SJCRH30 (cell line): ENCODE measurements at regions not wholly inside any gene's neighbourhood (a gene's known extent, or its start where the extent isn't known, plus 50 kb on each side); places are given as distances from the start of the nearest gene placed in this dataset.
"Not testable (repeated sequence)": the region's sequence is repeated elsewhere in the genome, so short reads cannot be mapped to it uniquely, and the experiment has no call there.

Experiments used
- DNase-seq, 2 experiments: peaks; one replicate each; pipeline ENCODE4 v3.0.0-alpha.2; 2015 to 2020
- H3K27ac ChIP-seq: fragments of 250-450 bp; sonication (Bioruptor Pico); 2 replicates; pipeline ENCODE4 v1.5.1; 2020; ENCODE audit warnings: mild to moderate bottlenecking, moderate library complexity
- H3K27me3 ChIP-seq: fragments of 250-450 bp; sonication (Bioruptor Pico); 2 replicates; pipeline ENCODE4 v1.5.1; 2020; ENCODE audit warnings: mild to moderate bottlenecking, moderate library complexity
- H3K36me3 ChIP-seq: fragments of 250-450 bp; sonication (Bioruptor Pico); 2 replicates; pipeline ENCODE4 v1.5.1; 2020; ENCODE audit warnings: mild to moderate bottlenecking, moderate library complexity
- H3K4me1 ChIP-seq: fragments of 250-450 bp; sonication (Bioruptor Pico); 2 replicates; pipeline ENCODE4 v1.5.1; 2020; ENCODE audit warnings: mild to moderate bottlenecking, moderate library complexity
- H3K4me3 ChIP-seq: fragments of 250-450 bp; sonication (Bioruptor Pico); 2 replicates; pipeline ENCODE4 v1.5.1; 2020; ENCODE audit warnings: mild to moderate bottlenecking, moderate library complexity
- H3K9me3 ChIP-seq: fragments of 250-450 bp; sonication (Bioruptor Pico); replicated peaks from 2 replicates; pipeline ENCODE4 v1.5.1; 2020; ENCODE audit warnings: mild to moderate bottlenecking, moderate library complexity

GRCh38 chr3:66638717-66639116 is 137.9 kb upstream of the LRIG1 start:
- no peaks in the 10 kb centered on the region for H3K9me3 ChIP-seq
- no peak for DNase-seq

GRCh38 chr3:66639809-66640356 is 139.1 kb upstream of the LRIG1 start:
- no peak for DNase-seq
- Histone ChIP-seq H3K4me1 (no peaks in the 10 kb centered on the region), H3K36me3 (no peaks in the 10 kb centered on the region), H3K9me3 (no peaks in the 10 kb centered on the region), H3K27me3 (no peaks in the 10 kb centered on the region), H3K27ac (no peak overlapping the region), H3K4me3 (no peak overlapping the region)

More at GRCh38 chr3:66638717-66639116, 137.9 kb upstream of the LRIG1 start:
- H3K4me1 ChIP-seq: no peaks in the 10 kb centered on the region
- no peaks in the 10 kb centered on the region for H3K27me3 ChIP-seq
- no peak overlapping the region for H3K4me3 ChIP-seq
- H3K27ac ChIP-seq: no peak overlapping the region
- H3K36me3 ChIP-seq: no peaks in the 10 kb centered on the region

GRCh38 chr3:66642019-66642418 is 141.2 kb upstream of the LRIG1 start:
- DNase-seq: no peak
- no peaks in the 10 kb centered on the region for H3K9me3 ChIP-seq
- no peak overlapping the region for H3K4me3 ChIP-seq
- no peaks in the 10 kb centered on the region for H3K27me3 ChIP-seq
- no peaks in the 10 kb centered on the region for H3K36me3 ChIP-seq
- H3K4me1 ChIP-seq: no peaks in the 10 kb centered on the region
- H3K27ac ChIP-seq: no peak overlapping the region

- DNase-seq: peak in 1 of 2 experiments; percentile 16
- no peaks in the 10 kb centered on the region for H3K27me3 ChIP-seq
- no peak overlapping the region for H3K4me3 ChIP-seq
- H3K36me3 ChIP-seq: no peaks in the 10 kb centered on the region
- no peak overlapping the region for H3K27ac ChIP-seq
- H3K9me3 ChIP-seq: no peaks in the 10 kb centered on the region
- no peaks in the 10 kb centered on the region for H3K4me1 ChIP-seq
These were observed 141.7 kb upstream of the LRIG1 start for GRCh38 chr3:66642484-66642883.

- Histone ChIP-seq H3K4me1 (no peaks in the 10 kb centered on the region), H3K27me3 (no peaks in the 10 kb centered on the region), H3K36me3 (no peaks in the 10 kb centered on the region), H3K4me3 (no peak overlapping the region), H3K27ac (no peak overlapping the region), H3K9me3 (no peaks in the 10 kb centered on the region)
- no peak for DNase-seq
These were observed 143.7 kb upstream of the LRIG1 start for GRCh38 chr3:66644549-66644948.

GRCh38 chr3:66648975-66649374 is 148.2 kb upstream of the LRIG1 start:
- Histone ChIP-seq H3K4me3 (no peak overlapping the region), H3K36me3 (no peaks in the 10 kb centered on the region), H3K9me3 (no peaks in the 10 kb centered on the region), H3K27me3 (no peaks in the 10 kb centered on the region), H3K27ac (no peak overlapping the region), H3K4me1 (no peaks in the 10 kb centered on the region)
- DNase-seq: no peak

- not testable (repeated sequence) for H3K27ac ChIP-seq, H3K36me3 ChIP-seq, H3K4me1 ChIP-seq, H3K4me3 ChIP-seq, H3K9me3 ChIP-seq, DNase-seq, H3K27me3 ChIP-seq
These were observed 150.7 kb upstream of the LRIG1 start for GRCh38 chr3:66651520-66651919.

GRCh38 chr3:66652100-66652499 is 151.3 kb upstream of the LRIG1 start:
- not testable (repeated sequence) for H3K27me3 ChIP-seq, H3K9me3 ChIP-seq, H3K4me3 ChIP-seq, DNase-seq, H3K27ac ChIP-seq, H3K36me3 ChIP-seq
- peaks cover 10% of the 10 kb centered on the region for H3K4me1 ChIP-seq

- Histone ChIP-seq H3K4me1 (peaks cover 10% of the 10 kb centered on the region), H3K27me3 (no peaks in the 10 kb centered on the region), H3K9me3 (no peaks in the 10 kb centered on the region), H3K4me3 (no peak overlapping the region), H3K27ac (no peak overlapping the region), H3K36me3 (no peaks in the 10 kb centered on the region)
- DNase-seq: peak in 1 of 2 experiments; percentile 4
These were observed 154.2 kb upstream of the LRIG1 start for GRCh38 chr3:66655044-66655443.

GRCh38 chr3:66655671-66656070 is 154.8 kb upstream of the LRIG1 start:
- DNase-seq: no peak

GRCh38 chr3:66656609-66657008 is 155.8 kb upstream of the LRIG1 start:
- H3K27me3 ChIP-seq: no peaks in the 10 kb centered on the region
- H3K27ac ChIP-seq: no peak overlapping the region
- no peaks in the 10 kb centered on the region for H3K36me3 ChIP-seq
- H3K4me3 ChIP-seq: no peak overlapping the region
- H3K4me1 ChIP-seq: peaks cover 10% of the 10 kb centered on the region
- peak in 1 of 2 experiments; percentile 39 for DNase-seq
- no peaks in the 10 kb centered on the region for H3K9me3 ChIP-seq

More at GRCh38 chr3:66655671-66656070, 154.8 kb upstream of the LRIG1 start:
- Histone ChIP-seq H3K4me3 (no peak overlapping the region), H3K27ac (no peak overlapping the region), H3K4me1 (peaks cover 10% of the 10 kb centered on the region), H3K27me3 (no peaks in the 10 kb centered on the region), H3K36me3 (no peaks in the 10 kb centered on the region), H3K9me3 (no peaks in the 10 kb centered on the region)

- no peak for DNase-seq
- no peak overlapping the region for H3K4me3 ChIP-seq
- no peaks in the 10 kb centered on the region for H3K9me3 ChIP-seq
- no peaks in the 10 kb centered on the region for H3K36me3 ChIP-seq
- H3K4me1 ChIP-seq: peaks cover 10% of the 10 kb centered on the region
- no peaks in the 10 kb centered on the region for H3K27me3 ChIP-seq
- H3K27ac ChIP-seq: no peak overlapping the region
These were observed 158.2 kb upstream of the LRIG1 start for GRCh38 chr3:66659056-66659455.

GRCh38 chr3:66661628-66662027 is 160.8 kb upstream of the LRIG1 start:
- no peak overlapping the region for H3K27ac ChIP-seq
- H3K9me3 ChIP-seq: no peaks in the 10 kb centered on the region
- H3K27me3 ChIP-seq: no peaks in the 10 kb centered on the region
- H3K36me3 ChIP-seq: no peaks in the 10 kb centered on the region
- H3K4me1 ChIP-seq: peaks cover 4% of the 10 kb centered on the region
- no peak for DNase-seq
- no peak overlapping the region for H3K4me3 ChIP-seq

- DNase-seq: no peak
- no peaks in the 10 kb centered on the region for H3K27me3 ChIP-seq
These were observed 162.1 kb upstream of the LRIG1 start for GRCh38 chr3:66662894-66663293.

GRCh38 chr3:66665021-66665695 is 164.3 kb upstream of the LRIG1 start:
- H3K4me3 ChIP-seq: no peak overlapping the region
- H3K4me1 ChIP-seq: no peaks in the 10 kb centered on the region
- H3K36me3 ChIP-seq: no peaks in the 10 kb centered on the region
- H3K9me3 ChIP-seq: no peaks in the 10 kb centered on the region
- DNase-seq: no peak
- no peak overlapping the region for H3K27ac ChIP-seq
- H3K27me3 ChIP-seq: no peaks in the 10 kb centered on the region

More at GRCh38 chr3:66662894-66663293, 162.1 kb upstream of the LRIG1 start:
- Histone ChIP-seq H3K27ac (no peak overlapping the region), H3K4me1 (no peaks in the 10 kb centered on the region), H3K9me3 (no peaks in the 10 kb centered on the region), H3K4me3 (no peak overlapping the region), H3K36me3 (no peaks in the 10 kb centered on the region)

- no peaks in the 10 kb centered on the region for H3K9me3 ChIP-seq
- DNase-seq: no peak
- H3K27me3 ChIP-seq: no peaks in the 10 kb centered on the region
- H3K36me3 ChIP-seq: no peaks in the 10 kb centered on the region
- H3K4me3 ChIP-seq: no peak overlapping the region
- H3K27ac ChIP-seq: no peak overlapping the region
- no peaks in the 10 kb centered on the region for H3K4me1 ChIP-seq
These were observed 165.5 kb upstream of the LRIG1 start for GRCh38 chr3:66666362-66666761.
